ENCODE measurements at regions not wholly inside any gene's neighbourhood (a gene's known extent, or its start where the extent isn't known, plus 50 kb on each side); places are given as distances from the start of the nearest gene placed in this dataset.

- TF ChIP-seq CTCF (IDR thresholded peaks at IDR 0.05) (no peak), REST (IDR thresholded peaks at IDR 0.05; ENCODE audit: insufficient read depth in 1 of 2, low read depth in 2 of 2, low read length in 1 of 2) (no peak)
Observed at GRCh38 chr4:136806844-136807243, 725.5 kb downstream of the PCDH18 start.

Data from Panc1 (cell line).